NCI-H526 treated with DMSO at 0.1 percent for 48 hours (cell line): ENCODE measurements at regions not wholly inside any gene's neighbourhood (a gene's known extent, or its start where the extent isn't known, plus 50 kb on each side); places are given as distances from the start of the nearest gene placed in this dataset.

Source experiments
- DNase-seq: peaks from one replicate; lab custom pipeline; 2025; lab: John Stamatoyannopoulos, UW

DNA sequence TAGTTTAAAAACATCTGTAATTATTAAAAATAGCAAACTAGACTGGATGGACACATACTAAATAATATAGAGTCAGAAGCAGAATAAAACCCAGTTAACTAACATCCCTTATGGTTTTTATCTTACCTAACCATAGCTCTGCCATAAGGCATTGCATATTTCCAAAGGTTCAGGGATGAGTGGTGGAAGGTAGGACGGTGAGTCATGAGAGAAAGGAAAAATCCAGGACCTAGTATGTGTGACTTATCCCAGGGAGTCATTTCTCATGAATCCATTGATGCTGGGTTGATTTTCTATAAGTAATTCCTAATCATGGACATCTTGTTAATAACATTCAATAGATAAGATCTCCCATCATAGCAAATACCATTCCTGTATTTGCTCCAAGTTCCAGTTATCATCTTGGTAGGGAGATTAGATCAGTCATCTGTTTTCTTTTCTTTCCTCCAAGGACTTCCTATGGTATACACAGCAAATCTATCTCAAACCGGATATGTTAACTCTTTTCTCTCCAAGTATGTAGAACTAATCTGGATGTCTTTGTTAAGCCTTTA is 490.7 kb upstream of the B3GALT2 start:
- DNase-seq, result no peak

DNA sequence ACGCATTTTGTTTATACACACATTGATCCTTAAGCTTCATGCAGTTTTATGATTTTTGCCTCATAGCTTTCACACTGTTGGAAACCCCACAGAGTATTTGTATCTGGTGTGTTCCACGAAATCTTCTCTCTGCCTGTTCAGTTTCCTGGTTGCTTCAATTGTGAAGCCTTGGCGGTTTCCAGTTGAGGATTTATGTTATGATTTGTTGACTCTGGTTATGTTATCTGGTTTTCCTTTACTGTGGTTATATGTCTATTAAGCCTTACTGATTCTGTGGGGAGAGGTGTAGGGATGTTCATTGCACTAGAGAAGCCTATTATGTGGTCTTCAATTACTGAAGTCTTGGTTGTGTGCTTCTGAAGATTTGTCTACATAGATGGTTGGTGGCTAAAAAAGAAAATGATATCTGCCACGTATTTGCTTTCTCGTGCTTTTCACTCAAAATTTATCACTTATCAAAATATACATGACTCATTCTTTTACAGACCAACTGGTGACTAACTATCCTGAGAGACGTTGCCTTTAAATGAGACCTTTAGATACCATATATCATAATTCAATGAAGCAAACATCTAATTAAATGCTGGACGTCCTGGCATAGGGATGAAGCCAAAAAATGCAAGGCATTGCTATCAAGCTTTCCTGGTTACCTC is 488.0 kb upstream of the B3GALT2 start:
- DNase-seq, result no peak

DNA sequence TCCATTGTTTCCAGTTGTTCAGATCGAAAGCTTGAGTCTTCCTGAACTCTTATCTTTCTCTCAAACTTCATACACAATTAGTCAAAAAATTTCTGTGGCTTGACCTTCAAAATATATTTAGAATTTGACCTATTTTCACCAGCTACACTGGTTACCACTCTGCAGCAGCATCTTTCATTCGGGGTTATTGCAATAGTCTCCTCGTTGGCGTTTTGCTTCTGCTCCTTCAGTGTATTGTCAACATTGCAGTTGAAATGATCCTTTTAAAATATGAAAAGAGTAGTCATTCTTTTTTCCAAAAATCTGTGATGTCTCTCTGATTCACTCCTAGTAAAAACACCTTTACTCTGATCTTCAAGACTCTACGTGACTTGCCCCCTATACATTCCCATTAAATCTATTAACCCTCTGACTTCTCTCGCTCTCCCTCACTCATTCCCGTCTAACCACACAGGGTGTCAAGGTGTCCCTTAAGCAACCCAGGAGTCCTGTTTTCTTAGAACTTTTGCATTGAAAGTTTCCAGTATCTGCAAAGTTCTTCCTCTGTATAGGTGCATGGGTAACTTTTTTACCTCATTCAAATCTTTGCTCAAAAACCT is 480.2 kb upstream of the B3GALT2 start:
- no peak for DNase-seq

DNA sequence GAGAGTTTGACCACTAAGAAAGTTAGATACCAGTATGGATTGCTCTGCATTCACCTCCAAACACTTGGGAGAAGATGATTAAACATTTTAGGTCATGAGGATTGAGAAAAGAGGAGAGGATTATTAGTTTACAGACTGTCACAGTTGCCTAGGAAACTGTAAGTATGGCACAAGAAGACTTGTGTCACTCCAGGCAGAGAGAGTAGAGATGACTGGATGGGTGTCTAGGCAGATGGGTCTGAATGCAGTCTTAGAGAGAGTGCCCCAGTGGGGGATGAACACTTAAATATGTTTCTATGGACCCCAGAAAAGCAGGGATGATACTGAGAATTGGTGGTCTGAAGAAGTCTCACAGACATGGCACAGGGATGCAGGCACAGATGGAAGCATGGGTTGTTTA is 477.6 kb upstream of the B3GALT2 start:
- DNase-seq, result no peak

DNA sequence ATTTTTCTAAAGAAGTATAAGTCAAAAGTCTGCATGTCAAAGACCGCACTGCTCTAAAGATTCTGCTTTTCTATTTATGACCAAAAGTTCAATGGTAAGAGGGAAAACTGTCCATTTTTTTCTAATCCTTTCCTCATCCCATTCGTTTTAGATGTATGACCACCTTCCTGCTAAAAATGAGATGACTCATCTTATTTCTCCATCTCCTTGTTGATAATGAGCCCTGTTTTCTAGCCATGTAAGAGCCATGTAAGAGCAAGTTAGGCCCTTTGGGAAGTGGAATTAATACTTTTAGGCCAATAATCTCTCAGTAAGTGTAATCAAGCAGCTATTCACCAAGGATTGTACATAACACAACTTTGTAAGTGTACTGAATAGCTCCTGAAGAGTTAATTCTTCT is 475.6 kb upstream of the B3GALT2 start:
- DNase-seq, result no peak

DNA sequence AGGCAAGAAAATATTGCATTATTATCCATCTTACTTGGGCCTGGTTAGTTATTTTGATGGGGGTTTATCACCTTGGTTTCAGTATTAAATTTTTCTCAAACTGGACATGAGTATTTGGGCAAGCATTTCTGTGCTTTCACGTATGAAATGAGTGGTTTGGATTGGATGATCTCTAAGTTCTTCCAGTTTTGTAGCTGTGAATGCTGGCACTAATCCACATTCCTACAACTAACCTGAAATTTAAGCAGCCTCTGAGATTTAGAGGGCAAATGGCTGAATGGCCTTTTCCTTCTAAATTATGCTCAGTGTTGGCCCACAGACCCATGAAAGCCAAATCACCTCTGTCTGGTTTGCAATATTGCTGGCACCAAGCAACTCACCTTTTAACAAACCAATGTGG is 475.0 kb upstream of the B3GALT2 start:
- no peak for DNase-seq

DNA sequence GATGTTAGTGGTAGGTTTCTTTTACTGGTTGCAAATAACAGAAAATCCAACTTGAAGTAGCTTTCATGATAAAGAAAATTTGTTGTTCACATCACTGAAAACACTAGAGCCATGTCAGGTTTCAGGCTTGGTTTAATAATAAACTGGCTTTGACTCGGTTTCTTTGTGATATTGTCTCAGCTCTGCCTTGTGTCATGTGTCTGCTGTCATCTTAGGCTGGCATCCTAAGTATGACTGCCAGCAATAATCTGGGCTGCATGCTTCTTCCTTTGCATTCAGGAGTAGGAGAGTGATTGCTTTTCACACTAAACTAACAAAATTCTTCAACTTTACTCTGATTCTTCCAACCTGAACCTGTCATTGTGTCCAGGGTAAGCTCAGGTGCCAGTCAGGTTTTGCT is 474.0 kb upstream of the B3GALT2 start:
- DNase-seq, result no peak

DNA sequence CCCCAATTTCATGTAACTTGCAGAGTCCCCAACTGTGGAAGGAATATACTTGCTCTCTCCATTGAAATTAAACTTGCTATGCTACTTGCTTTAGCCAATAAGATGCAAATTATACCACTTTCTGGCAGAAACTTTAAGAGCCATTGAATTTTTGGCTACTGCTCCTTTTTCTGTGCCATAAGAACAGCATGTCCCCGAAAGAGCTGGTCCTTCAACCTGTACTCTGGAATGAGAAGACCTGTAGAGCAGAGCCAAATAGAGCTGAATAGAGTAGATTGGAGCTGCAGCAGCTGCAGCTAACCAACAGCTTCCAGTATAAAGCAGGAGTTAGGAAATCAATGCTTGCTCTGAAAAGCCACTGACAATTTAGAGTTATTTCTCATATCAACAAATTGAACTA is 472.3 kb upstream of the B3GALT2 start:
- no peak for DNase-seq

DNA sequence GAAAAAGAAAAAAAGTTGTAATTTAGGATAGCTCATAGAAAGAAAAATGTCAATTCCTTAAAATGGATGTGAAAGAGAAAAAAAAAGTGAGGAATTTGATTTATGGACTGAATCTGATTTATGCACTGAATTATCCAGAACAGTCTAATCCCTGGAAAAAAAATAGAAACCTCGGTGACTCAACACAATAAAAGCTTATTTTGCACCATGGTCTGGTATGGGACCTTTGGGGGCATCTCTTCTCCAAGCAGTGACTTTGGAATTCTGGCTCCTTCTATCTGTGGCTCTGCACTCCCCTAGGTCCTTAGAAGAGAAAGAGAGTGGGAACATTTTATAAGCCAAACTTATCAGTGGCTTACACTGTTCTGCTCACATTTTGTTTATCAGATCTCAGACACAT is 471.7 kb upstream of the B3GALT2 start:
- no peak for DNase-seq

DNA sequence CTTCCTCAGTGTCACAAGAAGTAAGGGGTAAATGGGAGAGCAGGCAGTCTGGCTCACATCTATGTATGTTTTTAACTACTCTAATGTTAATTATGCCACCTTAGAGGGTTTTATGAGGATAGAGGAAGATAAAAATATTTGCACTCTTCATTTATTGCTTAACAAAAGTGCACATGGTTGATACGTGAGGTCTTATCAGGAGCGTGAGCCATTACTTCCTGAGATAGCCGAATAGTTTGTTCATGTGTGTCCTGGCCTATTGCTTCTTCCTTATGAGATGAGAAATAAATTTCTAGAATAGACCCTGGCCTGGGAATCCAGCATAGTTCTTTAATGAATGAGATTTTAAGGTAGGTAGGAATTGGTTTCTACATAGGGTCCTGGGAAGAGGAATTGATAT is 471.1 kb upstream of the B3GALT2 start:
- DNase-seq, result no peak

DNA sequence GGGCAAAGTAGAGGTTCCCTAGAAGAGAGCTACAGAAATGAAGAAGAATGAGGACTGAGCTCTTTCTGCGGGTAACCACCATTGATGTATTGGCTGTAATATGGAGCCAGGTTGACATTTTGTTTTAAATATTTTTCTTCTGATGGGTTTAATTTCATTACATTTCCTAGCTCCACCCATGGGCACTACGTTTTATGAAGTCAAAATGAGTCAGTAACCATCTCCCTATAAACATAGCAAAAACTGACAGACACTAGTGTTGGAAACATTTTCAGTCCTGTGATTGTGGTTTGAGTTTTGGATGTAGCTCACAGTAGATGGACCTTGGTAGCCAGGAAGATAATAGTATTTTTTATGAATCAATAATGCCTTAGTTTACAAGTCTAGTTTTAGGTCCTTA is 470.4 kb upstream of the B3GALT2 start:
- DNase-seq, result no peak

DNA sequence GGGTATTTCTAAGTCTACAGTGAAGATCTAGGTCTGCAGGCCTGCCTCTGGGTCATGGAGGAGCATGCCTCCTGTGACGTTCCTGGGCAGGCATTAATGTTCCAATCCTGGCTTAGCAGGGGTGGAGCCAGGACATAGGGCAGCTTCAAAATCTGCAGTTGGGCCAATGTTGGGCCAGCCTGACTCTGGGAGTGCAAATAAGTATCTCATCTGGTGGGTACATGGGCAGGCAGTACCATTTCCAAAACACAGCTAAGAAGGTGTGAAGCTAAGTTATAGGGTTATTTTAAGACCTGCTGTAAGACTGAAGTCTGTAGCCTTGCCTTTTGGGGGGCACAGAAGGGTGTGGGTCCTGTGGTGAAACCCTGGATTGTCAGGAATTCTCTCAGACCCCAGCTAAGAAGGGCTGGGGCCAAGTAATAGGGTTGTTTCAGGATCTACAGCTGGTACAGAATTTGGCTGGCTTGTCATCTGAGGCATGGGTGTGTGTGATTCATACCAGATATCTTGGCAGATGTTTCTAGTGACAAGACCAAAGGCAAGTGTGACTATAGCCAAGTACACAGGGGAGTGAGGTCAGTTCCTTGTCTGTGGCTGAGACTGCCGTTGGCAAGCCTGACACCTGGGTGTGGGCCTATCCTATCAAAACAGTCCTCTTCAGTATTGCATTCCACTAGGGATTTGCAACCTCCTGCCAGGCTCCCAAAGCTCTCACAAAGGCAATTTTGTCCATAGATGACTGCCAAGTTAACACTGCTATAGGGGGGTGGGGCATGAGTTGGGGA is 468.7 kb upstream of the B3GALT2 start:
- DNase-seq, result no peak

DNA sequence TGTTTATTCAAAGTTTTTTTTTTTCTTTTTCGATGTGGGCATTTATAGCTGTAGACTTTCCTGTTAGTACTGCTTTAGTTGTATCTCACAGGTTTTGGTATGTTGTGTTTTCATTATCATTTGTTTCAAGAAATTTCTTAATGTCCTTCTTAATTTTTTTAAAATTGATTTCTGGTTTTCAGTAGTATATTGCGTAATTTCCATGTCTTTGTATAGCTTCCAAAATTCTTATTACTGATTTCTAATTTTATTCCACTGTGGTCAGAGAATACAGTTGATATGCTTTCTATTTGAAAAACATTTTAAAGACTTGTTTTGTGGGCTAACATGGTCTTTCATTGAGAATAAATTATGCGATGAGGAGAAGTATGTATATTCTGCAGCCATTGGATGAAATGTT is 463.2 kb upstream of the B3GALT2 start:
- no peak for DNase-seq

DNA sequence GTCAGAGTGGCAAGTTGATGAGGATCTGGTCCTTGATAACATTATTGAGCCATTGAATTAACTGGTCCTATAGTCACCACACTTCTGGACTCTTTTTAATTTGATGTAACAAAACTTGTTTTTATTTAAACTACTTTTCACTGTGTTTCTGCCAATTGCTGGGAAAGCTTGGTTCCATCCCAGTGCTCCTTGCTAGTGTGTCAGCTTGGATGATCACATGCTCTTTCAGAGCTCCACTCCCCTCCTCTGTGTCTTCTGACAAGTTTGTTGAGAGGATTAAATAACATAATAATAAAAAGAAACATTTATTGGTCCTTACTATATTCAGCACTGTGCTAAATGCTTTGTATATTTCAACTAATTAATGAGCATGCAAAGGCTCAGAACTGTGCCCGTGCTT is 448.5 kb upstream of the B3GALT2 start:
- no peak for DNase-seq

DNA sequence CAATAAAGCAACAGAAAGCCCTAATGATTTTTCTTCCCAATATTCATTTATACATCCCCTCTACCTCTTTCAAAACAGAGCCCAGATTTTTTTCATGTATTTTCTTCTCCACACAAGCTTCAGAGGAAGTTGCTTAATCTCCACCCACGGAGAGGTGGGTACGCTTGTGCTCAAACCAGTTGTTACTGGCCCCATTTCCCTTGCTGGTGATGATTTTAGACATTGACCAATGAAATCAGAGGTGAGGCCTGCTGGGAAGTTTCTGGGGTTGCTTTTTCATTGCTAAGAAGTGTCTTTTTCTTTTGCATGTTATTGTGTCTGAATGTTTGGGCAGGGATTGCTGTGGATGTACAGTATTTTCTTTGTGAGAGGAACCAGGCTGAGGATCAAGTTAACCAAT is 448.1 kb upstream of the B3GALT2 start:
- DNase-seq, result no peak

DNA sequence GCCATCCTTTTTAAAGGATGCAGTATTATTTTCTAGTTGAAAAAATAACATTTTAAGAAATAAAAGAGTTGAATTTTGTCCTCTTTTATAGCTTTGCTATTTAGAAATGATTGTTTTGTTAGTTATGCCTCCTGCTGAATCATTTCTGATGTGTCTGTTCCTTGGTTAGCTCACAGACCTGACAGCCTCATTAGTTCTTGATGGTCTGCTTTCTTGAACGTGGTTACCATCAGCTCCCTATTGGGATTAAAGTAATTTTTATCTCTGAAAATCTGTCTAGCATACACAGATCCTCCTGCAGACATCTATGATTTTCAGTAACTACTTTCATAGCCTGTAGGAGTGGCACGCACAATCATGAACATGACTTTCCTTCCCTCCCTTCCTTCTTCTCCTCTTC is 447.6 kb upstream of the B3GALT2 start:
- DNase-seq, result no peak

DNA sequence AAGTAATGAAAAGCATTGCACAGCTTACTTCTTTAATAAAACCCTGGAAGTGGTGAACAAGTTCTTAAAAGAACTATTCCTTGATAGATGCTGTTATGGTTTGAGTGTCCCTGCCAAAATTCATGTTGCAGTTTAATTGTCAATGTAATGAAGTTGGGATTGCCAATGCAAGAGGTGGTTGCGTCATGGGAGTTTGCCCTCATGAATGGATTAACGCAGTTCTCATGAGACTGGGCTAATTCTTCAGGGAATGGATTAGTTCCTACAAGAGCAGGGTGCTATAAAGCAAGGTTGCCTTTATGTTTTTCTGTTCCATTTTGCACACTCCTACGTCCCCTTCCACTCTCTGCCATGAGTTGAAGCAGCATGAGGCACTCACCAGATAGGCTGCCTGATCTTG is 446.7 kb upstream of the B3GALT2 start:
- DNase-seq, result no peak

DNA sequence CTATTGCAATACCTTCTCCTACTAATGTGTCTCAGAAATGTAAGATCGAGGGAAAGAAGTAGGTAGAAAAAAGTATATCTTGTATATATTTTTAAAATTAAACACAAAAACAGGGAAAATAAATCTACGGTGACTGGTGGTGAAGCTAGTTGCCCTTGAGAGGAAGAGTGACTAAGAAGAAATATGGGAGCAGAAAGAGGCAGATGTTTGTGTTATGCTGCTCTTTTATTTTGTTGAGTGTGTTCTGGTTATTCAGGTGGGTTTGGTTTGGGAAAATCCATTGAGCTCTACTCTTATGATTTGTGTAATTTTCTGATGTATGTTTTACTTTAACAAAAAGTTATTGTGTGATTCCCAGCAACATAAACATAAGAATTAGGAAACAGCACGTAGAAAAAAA is 444.9 kb upstream of the B3GALT2 start:
- DNase-seq, result no peak

DNA sequence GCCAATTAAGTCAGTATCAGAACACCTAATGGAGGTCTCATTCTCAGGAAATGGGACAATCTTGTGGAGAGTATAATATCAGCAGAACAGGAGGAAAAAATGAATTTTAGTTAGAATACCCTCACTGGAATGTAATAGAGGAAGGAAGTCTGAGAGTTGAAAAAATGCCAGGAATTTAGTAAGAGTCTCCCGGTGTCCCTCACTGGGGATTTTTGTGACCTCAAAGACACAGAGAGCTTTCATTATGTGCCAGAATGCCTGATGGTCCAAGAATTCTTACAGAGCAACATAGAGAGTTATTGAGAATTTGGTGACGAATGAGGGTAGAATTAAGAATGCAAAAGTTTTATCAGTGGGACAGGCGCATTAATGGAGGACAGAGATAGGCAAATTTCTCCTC is 443.5 kb upstream of the B3GALT2 start:
- no peak for DNase-seq

DNA sequence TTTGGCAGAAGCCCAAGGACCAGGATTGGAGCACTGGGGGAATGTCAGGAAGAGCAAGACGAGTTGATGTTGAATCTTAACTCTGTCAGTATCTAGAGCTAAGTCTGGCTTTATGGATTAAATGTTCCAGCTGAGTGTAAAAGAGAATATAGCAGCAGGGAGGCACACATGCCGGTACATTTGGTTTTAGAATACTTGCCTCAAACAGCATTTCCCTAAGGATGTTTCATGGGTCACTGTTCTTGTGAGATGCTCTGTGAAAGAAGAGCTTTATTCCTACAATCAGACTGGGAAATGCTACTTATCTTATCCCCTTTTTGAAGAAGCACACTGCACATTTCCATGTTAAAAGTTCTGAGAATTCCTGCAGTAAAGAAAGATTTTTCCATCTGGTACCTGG is 440.3 kb upstream of the B3GALT2 start:
- DNase-seq, result no peak

DNA sequence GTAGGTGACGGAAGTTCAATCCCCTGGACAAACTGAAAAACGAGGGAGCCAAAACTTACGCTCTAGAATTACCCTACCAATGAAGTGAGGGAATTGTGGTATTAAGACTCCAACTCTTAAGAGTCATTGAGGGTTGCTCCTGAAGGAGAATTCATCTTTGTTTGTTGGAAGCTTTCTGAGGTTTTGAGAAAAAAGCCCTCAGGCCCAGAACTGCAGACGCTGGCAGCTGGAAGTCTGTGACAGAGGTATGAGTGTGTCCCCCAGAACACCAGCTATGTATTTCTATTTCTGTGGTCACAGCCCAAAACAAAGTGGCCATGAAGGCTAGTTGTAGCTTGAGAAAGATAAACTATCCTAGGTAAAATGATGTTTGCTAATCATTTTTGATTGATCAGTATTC is 438.8 kb upstream of the B3GALT2 start:
- DNase-seq, result no peak

DNA sequence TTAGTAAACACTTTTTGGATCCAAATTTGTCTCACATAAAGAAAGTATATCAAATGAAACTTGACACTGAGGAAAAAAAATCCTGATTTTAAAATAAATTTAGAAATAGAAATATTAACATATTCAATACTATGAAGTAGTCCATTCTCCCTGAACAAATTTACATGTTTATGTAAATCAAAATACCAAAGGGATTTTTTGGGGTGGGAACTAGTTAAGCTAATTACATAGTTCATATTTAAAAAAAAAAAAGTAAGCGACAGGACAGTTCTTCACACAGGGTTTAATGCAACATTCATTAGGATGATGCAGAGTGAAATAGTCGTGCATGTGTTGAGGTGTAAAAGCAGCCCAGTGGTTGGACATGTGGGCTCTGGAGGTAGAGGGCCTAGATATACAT is 433.5 kb upstream of the B3GALT2 start:
- no peak for DNase-seq

DNA sequence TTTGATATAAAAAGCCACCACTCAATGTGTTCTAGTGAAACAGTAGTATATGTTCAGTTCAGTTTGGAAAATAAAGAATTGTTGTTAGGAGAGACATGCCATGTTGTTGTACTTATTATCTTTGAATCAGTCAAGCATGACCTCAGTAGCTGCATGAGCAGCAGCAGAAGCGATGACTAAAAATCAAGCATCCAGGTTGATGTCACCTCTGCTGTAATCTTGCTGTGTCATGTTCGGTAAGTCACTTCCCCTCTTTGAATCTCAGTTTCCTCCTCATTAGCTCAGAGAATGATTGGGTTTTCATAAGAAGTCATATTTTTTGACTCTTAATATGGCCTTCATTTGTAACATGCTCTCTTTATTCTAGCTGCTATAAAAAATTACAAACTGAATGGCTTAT is 428.4 kb upstream of the B3GALT2 start:
- DNase-seq, result no peak
